Pancreas (tissue), 10 donors: ENCODE measurements at regions not wholly inside any gene's neighbourhood (a gene's known extent, or its start where the extent isn't known, plus 50 kb on each side); places are given as distances from the start of the nearest gene placed in this dataset.
A peak's percentile ranks its signal among the peaks of the same experiment; 100 is the strongest.

ENCODE experiments used
- ATAC-seq, 4 donors: fragments of 200-7000 bp; cut with Tn5 transposase; one replicate each; pipeline versions ENCODE4 v1.8.0 to v1.9.1; 2020; ENCODE audit warnings: mild to moderate bottlenecking in 4 of 4, moderate library complexity in 4 of 4
- DNase-seq, 6 donors: peaks; one replicate each; pipeline ENCODE4 v3.0.0-alpha.2; 2020
- FAIRE-seq: peaks from 2 replicates; lab custom pipeline; 2012; peaks lifted over from hg19 to GRCh38; lab: Jason Lieb, UNC
- H3K27ac ChIP-seq, 4 donors: fragments of 200-600 bp; sonication (generic); 1 replicate in 3 of 4; 2 replicates in 1 of 4; pipeline versions ENCODE4 v1.5.0 to v1.8.0; 2020
- H3K27me3 ChIP-seq, 4 donors: fragments of 200-600 bp; one replicate each; pipeline ENCODE4 v1.8.0; 2021
- H3K36me3 ChIP-seq, 3 donors: fragments of 200-600 bp; sonication (generic) in 1 of 3; one replicate each; pipeline versions ENCODE4 v1.5.0 to v1.8.0; 2020 to 2021
- H3K4me1 ChIP-seq, 3 donors: fragments of 200-600 bp; one replicate each; pipeline ENCODE4 v1.8.0; 2021
- H3K4me3 ChIP-seq, 4 donors: fragments of 200-600 bp; sonication (generic) in 2 of 4; one replicate each; pipeline versions ENCODE4 v1.5.0 to v1.8.0; 2020 to 2021
- H3K9me3 ChIP-seq, 4 donors: fragments of 200-600 bp; one replicate each; pipeline ENCODE4 v1.8.0; 2021
- CTCF ChIP-seq, 4 donors: fragments of 200-600 bp; sonication (generic) in 3 of 4; IDR thresholded peaks; one replicate each; pipeline versions ENCODE4 v1.5.0 to v1.8.0; 2021; ENCODE audit warnings: antibody characterized with exemption in 4 of 4
- WGBS, 2 donors: extraction: QIAGEN DNeasy Blood & Tissue Kit; methylation state at CpG; one replicate each; pipeline ENCODE4 v1.1.7; 2013; 5-methylcytosine and 5-hydroxymethylcytosine counted together
- intact Hi-C, 3 donors: fragments of 100-400 bp; cut with DNase I; formaldehyde crosslinking; loops; one replicate each; pipeline versions ENCODE4 v1.11.1 to v1.14.2; 2022
- donor health status: healthy with polysubstance abuse.
- donor health status: DM: no; HTN: no; CAD: no; lungs with moderate emphysema.
- donor health status: DM: no; HTN: no; CAD: no.
- donor health status: control.
- donor health status: control.
- donor health status: Bipolar disorder and iron deficiency.
- donor health status: DM: yes; HTN: yes; CAD: no.
- donor health status: DM: no; HTN: no; CAD: no.
- donor health status: DM: no; HTN: no; CAD: no.
- donor health status: DM: yes; HTN: yes; CAD: no.

GRCh38 chr4:177596991-177597390 lies 154.8 kb upstream of the AGA start:
- Histone ChIP-seq H3K27ac (no peak overlapping the region), H3K36me3 (no peaks in the 10 kb centered on the region), H3K27me3 (no peaks in the 10 kb centered on the region), H3K9me3 (no peaks in the 10 kb centered on the region), H3K4me1 (no peaks in the 10 kb centered on the region), H3K4me3 (no peak overlapping the region)
- FAIRE-seq (no peak), DNase-seq (no peak), ATAC-seq (no peak)
- no peak for TF ChIP-seq CTCF (IDR thresholded peaks at IDR 0.05)
- intact Hi-C loops, result no loop called here
- 89 to 91% methylated on average over 7 of the region's 7 CpGs for WGBS, 2 donors

- DNase-seq (no peak), ATAC-seq (no peak), FAIRE-seq (no peak)
- WGBS, 2 donors, result 22 to 31% methylated on average over 1 of the region's 1 CpG
- Histone ChIP-seq H3K27ac (no peak overlapping the region), H3K4me1 (no peaks in the 10 kb centered on the region), H3K4me3 (no peak overlapping the region), H3K9me3 (no peaks in the 10 kb centered on the region), H3K27me3 (no peaks in the 10 kb centered on the region), H3K36me3 (no peaks in the 10 kb centered on the region)
- TF ChIP-seq CTCF (IDR thresholded peaks at IDR 0.05), result no peak
- intact Hi-C loops, result no loop called here
These were observed 163.0 kb upstream of the AGA start for GRCh38 chr4:177605252-177605651.

- Histone ChIP-seq H3K36me3 (no peaks in the 10 kb centered on the region), H3K27me3 (no peaks in the 10 kb centered on the region), H3K9me3 (no peaks in the 10 kb centered on the region), H3K4me1 (peaks cover 0 to 6% (median 0%) of the 10 kb centered on the region in 3 donors), H3K4me3 (no peak overlapping the region), H3K27ac (no peak overlapping the region)
- no peak for TF ChIP-seq CTCF (IDR thresholded peaks at IDR 0.05)
- FAIRE-seq (no peak), ATAC-seq (no peak), DNase-seq (peak in 2 of 6 donors; percentile 19 to 64)
- 96 to 97% methylated on average over 24 to 28 of the region's 28 CpGs for WGBS, 2 donors
- intact Hi-C loops, result no loop called here
These were observed 164.9 kb upstream of the AGA start for GRCh38 chr4:177607111-177607573.

GRCh38 chr4:177611974-177612664 lies 169.9 kb upstream of the AGA start:
- intact Hi-C loops, result no loop called here
- no peaks in the 10 kb centered on the region for H3K9me3 ChIP-seq
- FAIRE-seq, result no peak
- no peaks in the 10 kb centered on the region for H3K36me3 ChIP-seq
- peak; percentile 75 to 94 (median 88) for ATAC-seq
- 15 to 16% methylated on average over 5 of the region's 5 CpGs for WGBS, 2 donors
- peaks cover 0 to 11% (median 6%) of the 10 kb centered on the region in 3 donors for H3K4me1 ChIP-seq
- no peak for DNase-seq
- TF ChIP-seq CTCF (IDR thresholded peaks at IDR 0.05), result no peak
- peak overlapping the region in 3 of 4 donors; percentile 1 to 6 (median 2) for H3K4me3 ChIP-seq
- H3K27ac ChIP-seq, result peak overlapping the region in 2 of 4 donors; percentile 49 to 53
- H3K27me3 ChIP-seq, result no peaks in the 10 kb centered on the region

GRCh38 chr4:177612684-177613083 lies 170.4 kb upstream of the AGA start:
- Histone ChIP-seq H3K36me3 (no peaks in the 10 kb centered on the region), H3K4me1 (peaks cover 0 to 11% (median 6%) of the 10 kb centered on the region in 3 donors), H3K27me3 (no peaks in the 10 kb centered on the region), H3K9me3 (no peaks in the 10 kb centered on the region), H3K4me3 (peak overlapping the region in 3 of 4 donors; percentile 1 to 6 (median 2)), H3K27ac (peak overlapping the region in 2 of 4 donors; percentile 49 to 53)
- no peak for FAIRE-seq
- WGBS, 2 donors, result 26 to 27% methylated on average over 2 of the region's 2 CpGs
- no peak for TF ChIP-seq CTCF (IDR thresholded peaks at IDR 0.05)
- no peak for DNase-seq
- ATAC-seq, result peak; percentile 81 to 87 (median 84)
- intact Hi-C loops, result no loop called here
